K562 (cell line): ENCODE measurements at regions not wholly inside any gene's neighbourhood (a gene's known extent, or its start where the extent isn't known, plus 50 kb on each side); places are given as distances from the start of the nearest gene placed in this dataset.

Experiments used
- ATAC-seq: fragments of 200-7000 bp; cut with Tn5 transposase; 3 replicates; pipeline ENCODE4 v1.9.1; 2020; ENCODE audit warnings: moderate library complexity
- BruUV-seq: library from RNA; stranded (reverse); fragments of 400-500 nt; replicated peaks from 2 replicates; lab custom pipeline; 2021; lab: Mats Ljungman, UMichigan
- CTCF ChIA-PET: fragments of 300-600 bp; formaldehyde crosslinking; extraction: SDS; loops from one replicate; lab custom pipeline; 2021; ENCODE audit warnings: low intra/inter-chr PET ratio; lab: Yijun Ruan, JAX
- POLR2A ChIA-PET: fragments of 300-600, 350-650 bp; sonication (Branson Sonifier 250); formaldehyde crosslinking; extraction: SDS; loops from one replicate; lab custom pipeline; 2021; ENCODE audit warnings: antibody characterized with exemption, inconsistent platforms; lab: Yijun Ruan, JAX
- DNase-seq, 4 experiments: peaks; one replicate each; pipeline versions ENCODE4 v3.0.0 to v3.0.0-alpha.2; 2011 to 2018; ENCODE audit warnings: low spot score in 3 of 4, mixed read lengths in 3 of 4; ENCODE audit errors: extremely low read depth in 1 of 4
- FAIRE-seq: peaks from 2 replicates; lab custom pipeline; 2011; peaks lifted over from hg19 to GRCh38; lab: Jason Lieb, UNC
- H2AFZ ChIP-seq: 2 replicates; pipeline ENCODE4 v1.6.0; 2011; ENCODE audit warnings: low read depth, low read length, control low read depth, inconsistent platforms
- H3K27ac ChIP-seq: fragments of 200-600 bp; 3 replicates; pipeline ENCODE4 v1.8.0; 2011; ENCODE audit warnings: low read depth, mild to moderate bottlenecking, control low read depth, inconsistent platforms, low read length, moderate library complexity, mixed read lengths; ENCODE audit errors: extremely low read depth
- H3K27me3 ChIP-seq, 2 experiments: fragments of 300-600 bp in 1 of 2; 2 replicates in 1 of 2; 3 replicates in 1 of 2; pipeline versions ENCODE4 v1.6.0 to v1.8.0; 2011; ENCODE audit warnings: inconsistent platforms in 2 of 2, low read length in 2 of 2, mild to moderate bottlenecking in 1 of 2, mixed read lengths in 1 of 2, moderate library complexity in 1 of 2; ENCODE audit not compliant: control insufficient read depth in 2 of 2, insufficient read depth in 2 of 2
- H3K36me3 ChIP-seq: fragments of 300-600 bp; 3 replicates; pipeline ENCODE4 v1.8.0; 2011; ENCODE audit warnings: mild to moderate bottlenecking, low read length, inconsistent platforms; ENCODE audit not compliant: control insufficient read depth, insufficient read depth
- H3K4me1 ChIP-seq, 2 experiments: fragments of 200-600 bp in 1 of 2; replicated peaks in 1 of 2; 2 replicates in 1 of 2; 3 replicates in 1 of 2; pipeline versions ENCODE4 v1.5.1 to v1.8.0; 2011; ENCODE audit warnings: inconsistent platforms in 2 of 2, low read length in 2 of 2, mild to moderate bottlenecking in 1 of 2, mixed read lengths in 1 of 2, moderate library complexity in 1 of 2; ENCODE audit not compliant: control insufficient read depth in 2 of 2, insufficient read depth in 2 of 2
- H3K4me2 ChIP-seq: 2 replicates; pipeline ENCODE4 v1.6.1; 2011; ENCODE audit warnings: low read length, control low read depth, inconsistent platforms, mixed read lengths; ENCODE audit not compliant: insufficient read depth
- H3K4me3 ChIP-seq: fragments of 200-600 bp; sonication (generic), shearing (Covaris generic); 2 replicates; pipeline ENCODE4 v1.5.1; 2016; ENCODE audit warnings: control low read depth, inconsistent platforms
- H3K79me2 ChIP-seq: fragments of 200-600 bp; 3 replicates; pipeline ENCODE4 v1.8.0; 2011; ENCODE audit warnings: low read length, inconsistent platforms; ENCODE audit not compliant: control insufficient read depth, insufficient read depth
- H3K9ac ChIP-seq, 2 experiments: 2 replicates each; pipeline versions ENCODE4 v1.6.0 to v1.6.1; 2011; ENCODE audit warnings: low read depth in 2 of 2, low read length in 2 of 2, control low read depth in 1 of 2, inconsistent platforms in 1 of 2, mild to moderate bottlenecking in 1 of 2, mixed read lengths in 1 of 2; ENCODE audit not compliant: insufficient read depth in 1 of 2
- H3K9me1 ChIP-seq: one replicate; pipeline ENCODE4 v1.6.0; 2011; ENCODE audit warnings: inconsistent platforms, mild to moderate bottlenecking, low read length, moderate library complexity; ENCODE audit not compliant: control insufficient read depth, insufficient read depth
- H3K9me3 ChIP-seq: replicated peaks from 2 replicates; pipeline ENCODE4 v1.5.1; 2011; ENCODE audit warnings: low read depth, low read length, inconsistent platforms; ENCODE audit not compliant: control insufficient read depth, insufficient read depth
- H4K20me1 ChIP-seq: replicated peaks from 2 replicates; pipeline ENCODE4 v1.6.1; 2011; ENCODE audit warnings: low read length, inconsistent platforms, mixed read lengths; ENCODE audit not compliant: control insufficient read depth, insufficient read depth
- BACH1 ChIP-seq: fragments of 200-800 bp; sonication (Bioruptor generic); IDR thresholded peaks from 2 replicates; pipeline ENCODE4 v1.6.1; 2016; ENCODE audit warnings: missing genetic modification characterization, missing compliant biosample characterization
- KAT8 ChIP-seq: fragments of 450-650 bp; IDR thresholded peaks from 2 replicates; pipeline ENCODE4 v1.6.1; 2016; ENCODE audit warnings: low read depth, mild to moderate bottlenecking
- KHSRP ChIP-seq: fragments of 450-650 bp; IDR thresholded peaks from 2 replicates; pipeline ENCODE4 v1.6.1; 2017
- MTA1 ChIP-seq: fragments of 450-650 bp; IDR thresholded peaks from 2 replicates; pipeline ENCODE4 v1.6.1; 2017; ENCODE audit warnings: borderline replicate concordance
- MTA2 ChIP-seq: fragments of 450-650 bp; IDR thresholded peaks from 2 replicates; pipeline ENCODE4 v1.6.1; 2016; ENCODE audit warnings: low read depth
- PHTF2 ChIP-seq: fragments of 250-450 bp; sonication (Bioruptor Pico); IDR thresholded peaks from 2 replicates; pipeline ENCODE4 v1.5.0; 2021; ENCODE audit warnings: mild to moderate bottlenecking
- RUNX1 ChIP-seq: sonication (generic); IDR thresholded peaks from 2 replicates; pipeline ENCODE4 v1.6.1; 2016; ENCODE audit warnings: antibody characterized with exemption, low read depth
- SREBF2 ChIP-seq: sonication (generic); formaldehyde crosslinking; IDR thresholded peaks from 2 replicates; pipeline ENCODE4 v1.4.0; 2020; ENCODE audit warnings: mild to moderate bottlenecking, missing genetic modification reagents
- ZBTB7A ChIP-seq: IDR thresholded peaks from 2 replicates; pipeline ENCODE4 v1.6.1; 2011; ENCODE audit warnings: low read depth, mild to moderate bottlenecking, low read length, moderate library complexity, borderline replicate concordance; ENCODE audit not compliant: control insufficient read depth
- ZC3H8 ChIP-seq: fragments of 450-650 bp; IDR thresholded peaks from 2 replicates; pipeline ENCODE4 v1.6.1; 2017
- WGBS: fragments of 100-300 bp; shearing (Covaris generic); methylation state at CpG from one replicate; pipeline ENCODE4 v1.1.6; 2016; ENCODE audit warnings: low coverage, mixed read lengths; ENCODE audit not compliant: insufficient coverage; ENCODE audit errors: missing lambda C conversion rate; 5-methylcytosine and 5-hydroxymethylcytosine counted together
- in situ Hi-C: fragments of 300-500 bp; cut with MboI; formaldehyde crosslinking; loops from 4 replicates; pipeline ENCODE4 v1.15.0; 2018; ENCODE audit warnings: inconsistent platforms, mixed read lengths
- intact Hi-C: fragments of 100-400 bp; cut with micrococcal nuclease; formaldehyde crosslinking; loops from 2 replicates; pipeline ENCODE4 v1.14.2; 2022
- TF ChIP-seq, protein P1 (sequence below): sonication (generic); formaldehyde crosslinking; IDR thresholded peaks from 2 replicates; pipeline ENCODE4 v1.8.0; 2022; ENCODE audit warnings: missing genetic modification reagents, mild to moderate bottlenecking, borderline replicate concordance
- TF ChIP-seq, protein P2 (sequence below): sonication (generic); formaldehyde crosslinking; IDR thresholded peaks from 2 replicates; pipeline ENCODE4 v1.8.0; 2022; ENCODE audit warnings: mild to moderate bottlenecking, missing genetic modification reagents, borderline replicate concordance

GRCh38 chr2:796141-796985 is 119.2 kb upstream of the TMEM18 start:
- Histone ChIP-seq H3K4me3 (no peak overlapping the region), H3K4me1 (peaks cover 0 to 7% of the 10 kb centered on the region in 2 experiments; a peak in 2 of 5 replicates), H2AFZ (peak overlapping the region; percentile 24; the same call in 1 of the 2 replicates), H4K20me1 (no peaks in the 10 kb centered on the region), H3K9ac (no peak overlapping the region), H3K27ac (no peak overlapping the region), H3K27me3 (peaks cover 14 to 42% of the 10 kb centered on the region in 2 experiments; a peak in 3 of 5 replicates), H3K4me2 (no peak overlapping the region), H3K36me3 (no peaks in the 10 kb centered on the region), H3K9me3 (no peaks in the 10 kb centered on the region), H3K9me1 (no peaks in the 10 kb centered on the region), H3K79me2 (no peaks in the 10 kb centered on the region)
- intact Hi-C loops (no loop called here), in situ Hi-C loops (no loop called here)
- FAIRE-seq (no peak), DNase-seq (no peak), ATAC-seq (peak; percentile 39)
- ChIA-PET CTCF (no interaction called here), POLR2A (interaction anchor here (0.6 to 1.6 kb wide), 2 partner anchors 10 to 22 kb away, joined by 3 to 5 read pairs; no protein-coding TSS in a partner anchor)
- no TSS peak for BruUV-seq
- 23% methylated on average over 24 of the region's 24 CpGs for WGBS
- TF ChIP-seq SREBF2 (CRISPR knock-in tag), result no peak
- no peak for TF ChIP-seq RUNX1
- TF ChIP-seq, protein P1, sequence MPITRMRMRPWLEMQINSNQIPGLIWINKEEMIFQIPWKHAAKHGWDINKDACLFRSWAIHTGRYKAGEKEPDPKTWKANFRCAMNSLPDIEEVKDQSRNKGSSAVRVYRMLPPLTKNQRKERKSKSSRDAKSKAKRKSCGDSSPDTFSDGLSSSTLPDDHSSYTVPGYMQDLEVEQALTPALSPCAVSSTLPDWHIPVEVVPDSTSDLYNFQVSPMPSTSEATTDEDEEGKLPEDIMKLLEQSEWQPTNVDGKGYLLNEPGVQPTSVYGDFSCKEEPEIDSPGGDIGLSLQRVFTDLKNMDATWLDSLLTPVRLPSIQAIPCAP (CRISPR knock-in tag), result no peak
- no peak for TF ChIP-seq PHTF2 (CRISPR knock-in tag)
- TF ChIP-seq KHSRP, result no peak
- no peak for TF ChIP-seq ZC3H8
- TF ChIP-seq MTA2, result no peak
- TF ChIP-seq ZBTB7A, result no peak
- TF ChIP-seq, protein P2, sequence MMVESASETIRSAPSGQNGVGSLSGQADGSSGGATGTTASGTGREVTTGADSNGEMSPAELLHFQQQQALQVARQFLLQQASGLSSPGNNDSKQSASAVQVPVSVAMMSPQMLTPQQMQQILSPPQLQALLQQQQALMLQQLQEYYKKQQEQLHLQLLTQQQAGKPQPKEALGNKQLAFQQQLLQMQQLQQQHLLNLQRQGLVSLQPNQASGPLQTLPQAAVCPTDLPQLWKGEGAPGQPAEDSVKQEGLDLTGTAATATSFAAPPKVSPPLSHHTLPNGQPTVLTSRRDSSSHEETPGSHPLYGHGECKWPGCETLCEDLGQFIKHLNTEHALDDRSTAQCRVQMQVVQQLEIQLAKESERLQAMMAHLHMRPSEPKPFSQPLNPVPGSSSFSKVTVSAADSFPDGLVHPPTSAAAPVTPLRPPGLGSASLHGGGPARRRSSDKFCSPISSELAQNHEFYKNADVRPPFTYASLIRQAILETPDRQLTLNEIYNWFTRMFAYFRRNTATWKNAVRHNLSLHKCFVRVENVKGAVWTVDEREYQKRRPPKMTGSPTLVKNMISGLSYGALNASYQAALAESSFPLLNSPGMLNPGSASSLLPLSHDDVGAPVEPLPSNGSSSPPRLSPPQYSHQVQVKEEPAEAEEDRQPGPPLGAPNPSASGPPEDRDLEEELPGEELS (CRISPR knock-in tag), result no peak
- TF ChIP-seq KAT8, result no peak
- no peak for TF ChIP-seq MTA1
- TF ChIP-seq BACH1, result no peak
